HT-29 (cell line): ENCODE measurements at regions not wholly inside any gene's neighbourhood (a gene's known extent, or its start where the extent isn't known, plus 50 kb on each side); places are given as distances from the start of the nearest gene placed in this dataset.
"Not testable (repeated sequence)": the region's sequence is repeated elsewhere in the genome, so short reads cannot be mapped to it uniquely, and the experiment has no call there.

Experiments used
- DNase-seq: peaks from one replicate; pipeline ENCODE4 v3.0.0-alpha.2; 2015; ENCODE audit warnings: low spot score

GRCh38 chr2:89863209-89863608 is 1171.7 kb downstream of the RPIA start:
- DNase-seq: not testable (repeated sequence)

- not testable (repeated sequence) for DNase-seq
Measured at GRCh38 chr2:89874810-89875595, 1183.5 kb downstream of the RPIA start.

DNA sequence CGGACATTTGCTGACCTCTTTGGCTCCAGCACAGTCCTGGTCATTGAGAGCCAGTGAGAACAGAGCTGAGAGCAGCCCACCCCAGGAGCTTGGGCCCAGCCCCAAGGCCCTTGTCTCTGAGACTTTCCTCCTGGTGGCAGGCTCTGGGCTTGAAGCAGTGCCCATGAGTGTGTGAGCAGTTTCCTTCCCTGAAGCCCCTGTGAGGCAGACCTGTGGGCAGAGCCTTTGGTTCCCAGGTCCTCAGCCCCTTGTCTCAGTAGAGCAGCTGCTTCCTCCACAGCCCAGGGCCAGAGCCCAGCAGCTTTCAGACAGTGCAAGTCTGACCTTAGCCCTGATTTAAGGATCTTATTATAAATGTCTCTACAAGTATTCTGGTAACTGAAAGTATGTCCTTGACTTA is 1185.0 kb downstream of the RPIA start:
- DNase-seq: not testable (repeated sequence)

DNA sequence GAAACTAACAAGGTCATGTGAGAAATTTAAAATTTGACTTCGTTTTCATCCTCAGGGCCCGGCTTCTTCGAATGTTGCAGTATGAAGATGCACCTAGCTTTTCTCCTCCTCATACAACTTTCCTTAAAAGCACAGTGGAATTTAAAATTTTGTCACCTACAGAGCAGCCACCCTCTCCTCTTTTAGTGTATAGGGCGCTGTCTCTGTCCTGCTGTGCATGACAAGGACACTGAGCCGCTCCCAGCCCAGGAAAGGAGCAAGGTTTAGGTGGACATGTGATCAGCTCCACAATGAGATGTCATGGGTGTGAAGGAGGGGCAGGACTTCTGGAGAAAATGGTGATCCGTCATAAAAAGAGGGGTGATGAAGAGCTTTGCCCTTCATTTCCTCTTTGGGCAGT is 1185.4 kb downstream of the RPIA start:
- not testable (repeated sequence) for DNase-seq

DNA sequence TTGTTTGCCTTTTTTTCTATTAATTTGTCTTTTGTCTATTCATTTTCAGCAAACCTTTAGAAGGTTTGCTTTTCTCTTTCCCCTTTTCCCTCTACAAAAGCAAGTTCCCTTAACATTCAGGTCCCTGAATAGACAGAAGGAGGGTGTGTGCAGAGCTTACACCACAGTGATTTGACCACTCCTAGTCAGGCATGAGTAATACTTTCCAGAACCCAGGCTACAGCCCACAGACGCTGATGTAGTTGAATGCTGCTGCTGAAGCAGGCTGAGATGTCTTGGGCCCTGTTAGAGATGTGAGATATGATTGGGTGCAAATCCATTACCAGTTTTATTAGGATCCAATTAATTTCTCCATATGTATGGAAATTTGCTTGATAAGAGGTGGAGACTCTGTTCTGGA is 1191.4 kb downstream of the RPIA start:
- not testable (repeated sequence) for DNase-seq

GRCh38 chr2:89883624-89884023 is 1192.2 kb downstream of the RPIA start:
- not testable (repeated sequence) for DNase-seq

- DNase-seq: not testable (repeated sequence)
Measured at GRCh38 chr2:89885071-89885470, 1193.6 kb downstream of the RPIA start.

- not testable (repeated sequence) for DNase-seq
Measured at GRCh38 chr2:89888693-89889092, 1197.2 kb downstream of the RPIA start.

DNA sequence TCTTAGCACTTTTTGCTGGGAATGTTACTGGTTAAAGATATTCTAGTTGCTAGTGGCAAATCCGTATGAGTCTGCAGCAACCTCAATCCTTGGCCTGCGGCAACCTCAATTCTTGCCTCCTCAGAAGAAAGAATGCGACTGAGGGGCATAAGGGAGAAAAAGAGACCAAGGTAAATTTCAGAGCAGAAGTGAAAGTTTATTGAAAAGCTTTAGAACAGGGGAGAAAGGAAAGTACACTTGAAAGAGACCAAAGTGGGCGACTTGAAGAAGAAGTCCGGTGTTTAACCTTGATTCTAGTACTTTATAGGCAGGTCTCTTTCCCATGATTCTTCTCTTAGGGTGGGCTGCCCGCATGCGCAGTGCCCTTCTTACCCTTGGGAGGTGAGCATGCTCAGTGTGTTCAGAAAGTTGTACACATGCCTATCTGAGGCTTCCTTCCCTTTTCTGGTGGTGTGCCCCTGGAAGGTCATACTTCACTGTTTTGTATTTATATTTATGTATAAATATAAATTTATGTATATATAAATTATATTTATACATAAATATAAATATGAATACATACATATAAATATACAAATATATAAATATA is 1198.8 kb downstream of the RPIA start:
- DNase-seq: not testable (repeated sequence)

- DNase-seq: not testable (repeated sequence)
Measured at GRCh38 chr2:89894988-89895387, 1203.5 kb downstream of the RPIA start.

DNA sequence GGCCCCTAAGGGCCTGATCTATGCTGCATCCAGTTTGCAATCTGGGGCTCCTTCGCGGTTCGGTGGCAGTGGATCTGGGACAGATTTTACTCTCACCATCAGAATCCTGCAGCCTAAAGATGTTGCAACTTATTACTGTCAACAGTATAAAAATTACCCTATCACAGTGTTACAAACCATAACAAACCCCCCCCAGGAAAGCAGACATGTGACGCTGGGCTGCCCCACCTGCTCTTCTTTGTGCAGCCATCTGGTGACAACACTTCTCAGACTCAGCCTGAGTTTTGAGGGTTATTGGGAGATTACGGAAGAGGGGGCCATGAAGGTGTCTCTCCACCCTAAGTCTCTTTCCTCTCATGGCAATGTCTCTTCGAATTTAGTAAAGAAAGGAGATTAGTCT is 1204.2 kb downstream of the RPIA start:
- DNase-seq: not testable (repeated sequence)

GRCh38 chr2:89927018-89927417 is 1235.5 kb downstream of the RPIA start:
- DNase-seq: not testable (repeated sequence)

DNA sequence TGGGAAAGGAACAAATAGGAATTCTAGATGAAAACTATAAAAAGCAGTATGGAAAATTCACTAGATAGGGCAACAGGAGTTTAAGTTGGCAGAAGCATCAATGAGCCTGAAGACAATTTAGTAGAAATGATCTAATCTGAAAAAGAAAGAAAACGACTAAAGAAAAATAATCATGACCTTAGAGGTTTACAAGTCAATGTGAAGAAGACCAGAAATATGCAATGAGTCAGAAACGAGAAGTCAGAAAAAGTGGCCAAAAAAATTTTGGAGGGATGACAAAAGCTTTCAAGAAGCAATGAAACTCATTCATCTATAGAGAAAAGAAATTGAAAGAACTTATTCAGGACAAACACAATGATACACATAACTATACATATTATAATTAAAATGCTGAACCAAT is 1244.0 kb downstream of the RPIA start:
- DNase-seq: not testable (repeated sequence)

DNA sequence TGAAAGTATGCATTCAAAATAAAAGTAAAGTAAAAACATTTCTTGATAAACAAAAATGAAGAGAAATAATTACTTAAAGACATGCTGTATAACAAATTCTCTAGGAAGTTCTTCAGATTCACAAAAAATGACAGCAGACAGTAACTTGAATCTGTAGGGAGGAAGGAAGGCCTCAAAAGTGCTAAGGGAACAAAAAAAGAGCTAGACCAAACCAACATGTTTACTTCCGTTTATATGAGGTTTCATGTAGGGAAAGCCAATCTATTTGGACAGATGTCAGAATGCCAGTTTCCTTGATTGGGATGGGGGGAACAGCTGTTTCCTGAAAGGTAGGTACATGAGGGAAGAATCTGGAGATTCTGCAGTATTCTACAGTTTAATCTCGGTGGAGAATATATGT is 1244.5 kb downstream of the RPIA start:
- not testable (repeated sequence) for DNase-seq

DNA sequence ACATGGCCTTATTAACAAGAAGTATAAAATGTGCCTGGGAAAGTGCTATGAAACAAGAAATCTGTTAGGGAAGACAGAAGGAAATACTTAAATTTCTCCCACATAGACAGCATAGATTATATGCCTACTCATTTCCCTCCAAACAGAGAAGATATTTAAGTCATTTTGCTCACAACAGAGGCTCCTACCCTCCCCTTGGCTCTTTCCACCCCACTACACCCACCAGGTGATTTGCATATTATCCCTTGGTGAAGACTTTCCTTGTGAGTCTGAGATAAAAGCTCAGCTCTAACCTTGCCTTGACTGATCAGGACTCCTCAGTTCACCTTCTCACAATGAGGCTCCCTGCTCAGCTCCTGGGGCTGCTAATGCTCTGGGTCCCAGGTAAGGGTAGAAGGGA is 1245.1 kb downstream of the RPIA start:
- DNase-seq: not testable (repeated sequence)

GRCh38 chr2:89938756-89939155 is 1247.3 kb downstream of the RPIA start:
- not testable (repeated sequence) for DNase-seq

DNA sequence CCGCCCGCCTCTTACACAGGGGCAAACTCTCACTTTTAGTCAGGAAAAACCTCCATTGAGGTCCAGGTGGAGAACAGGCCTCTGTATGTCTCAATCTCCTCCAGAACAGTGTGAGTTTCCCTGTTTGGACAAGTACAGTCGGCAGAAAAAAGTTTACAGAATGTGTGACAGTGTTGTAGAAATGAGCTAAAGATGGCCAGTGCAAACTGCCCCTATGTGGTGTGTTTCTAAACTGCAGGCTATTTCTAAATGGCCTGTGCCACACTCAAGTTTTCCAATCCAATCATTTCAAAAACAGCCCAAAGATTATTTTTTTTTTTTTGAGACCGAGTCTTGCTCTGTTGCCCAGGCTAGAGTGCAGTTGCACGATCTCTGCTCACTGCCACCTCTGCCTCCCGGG is 1252.8 kb downstream of the RPIA start:
- not testable (repeated sequence) for DNase-seq

GRCh38 chr2:89945004-89945616 is 1253.6 kb downstream of the RPIA start:
- DNase-seq: not testable (repeated sequence)

- DNase-seq: not testable (repeated sequence)
Measured at GRCh38 chr2:89947208-89947815, 1255.8 kb downstream of the RPIA start.

- DNase-seq: not testable (repeated sequence)
Measured at GRCh38 chr2:89948102-89948501, 1256.6 kb downstream of the RPIA start.

DNA sequence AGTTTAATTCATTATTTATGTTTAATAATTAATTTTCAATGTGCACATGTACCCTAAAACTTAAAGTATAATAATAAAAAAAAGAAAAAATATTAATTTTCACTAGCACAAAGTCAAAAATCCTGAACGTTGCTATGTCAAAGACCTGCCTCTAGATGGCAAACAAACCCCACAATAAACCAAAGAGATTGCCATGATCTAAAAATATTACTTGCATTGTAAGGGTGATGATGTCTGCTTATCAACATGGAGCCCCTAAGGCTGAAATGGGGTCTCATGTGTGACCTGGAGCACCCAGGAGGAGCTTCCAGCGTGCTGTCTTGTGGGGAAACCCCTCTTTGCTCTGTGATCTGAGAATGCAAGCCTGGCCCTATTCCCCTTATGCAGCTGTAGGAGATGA is 1259.3 kb downstream of the RPIA start:
- DNase-seq: not testable (repeated sequence)

GRCh38 chr2:89957236-89957635 is 1265.8 kb downstream of the RPIA start:
- peak; percentile 53 for DNase-seq
